Ishikawa (cell line): ENCODE measurements at regions not wholly inside any gene's neighbourhood (a gene's known extent, or its start where the extent isn't known, plus 50 kb on each side); places are given as distances from the start of the nearest gene placed in this dataset.

Experiments
- CEBPB ChIP-seq: IDR thresholded peaks from 2 replicates; pipeline ENCODE4 v1.6.1; 2012
- CREB1 ChIP-seq: IDR thresholded peaks from 2 replicates; pipeline ENCODE4 v1.6.1; 2012; ENCODE audit warnings: low read depth
- EGR1 ChIP-seq: IDR thresholded peaks from 2 replicates; pipeline ENCODE4 v1.6.1; 2012
- EP300 ChIP-seq: IDR thresholded peaks from 2 replicates; pipeline ENCODE4 v1.6.1; 2012; ENCODE audit warnings: borderline replicate concordance
- FOXM1 ChIP-seq: IDR thresholded peaks from 2 replicates; pipeline ENCODE4 v1.6.1; 2012; ENCODE audit warnings: low read depth, borderline replicate concordance
- NFIC ChIP-seq: IDR thresholded peaks from 2 replicates; pipeline ENCODE4 v1.6.1; 2012
- RAD21 ChIP-seq: IDR thresholded peaks from 2 replicates; pipeline ENCODE4 v1.6.1; 2012; ENCODE audit warnings: low read depth
- TAF1 ChIP-seq: IDR thresholded peaks from 2 replicates; pipeline ENCODE4 v1.6.1; 2012; ENCODE audit warnings: low read depth, mild to moderate bottlenecking
- TCF12 ChIP-seq: IDR thresholded peaks from 2 replicates; pipeline ENCODE4 v1.6.1; 2012; ENCODE audit warnings: low read depth
- TEAD4 ChIP-seq: IDR thresholded peaks from 2 replicates; pipeline ENCODE4 v1.6.1; 2012
- YY1 ChIP-seq: IDR thresholded peaks from 2 replicates; pipeline ENCODE4 v1.6.1; 2012; ENCODE audit warnings: low read depth
- ZBTB7A ChIP-seq: IDR thresholded peaks from 2 replicates; pipeline ENCODE4 v1.6.1; 2012; ENCODE audit warnings: low read depth
- TF ChIP-seq, protein P1 (sequence below): IDR thresholded peaks from 2 replicates; pipeline ENCODE4 v1.6.1; 2012
- TF ChIP-seq, protein P2 (sequence below): IDR thresholded peaks from 2 replicates; pipeline ENCODE4 v1.6.1; 2012
- TF ChIP-seq, protein P3 (sequence below): IDR thresholded peaks from 2 replicates; pipeline ENCODE4 v1.6.1; 2012; ENCODE audit warnings: low read depth, mild to moderate bottlenecking

DNA sequence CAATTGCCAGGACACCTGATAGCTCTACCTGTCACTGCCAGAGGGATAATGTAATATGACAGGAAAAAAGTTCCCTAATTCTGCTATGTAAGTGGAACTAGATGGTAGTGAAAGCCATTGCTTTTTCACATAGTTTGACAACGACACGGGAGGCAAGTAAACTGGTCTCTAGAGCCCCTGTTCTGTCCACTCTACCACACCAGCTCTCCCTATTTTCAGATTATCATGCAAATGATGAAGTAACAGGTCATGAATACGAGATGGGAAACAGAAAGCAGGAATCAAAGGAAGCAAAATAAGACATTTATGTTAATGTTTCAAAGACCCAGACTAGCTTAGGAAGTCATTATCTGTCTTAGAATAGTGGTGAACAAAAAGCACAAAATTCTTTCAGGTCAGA, 56.2 kb downstream of the TAF11L14 start:
- TF ChIP-seq EP300 (no peak), CEBPB (no peak), NFIC (no peak), CREB1 (no peak), TEAD4 (no peak), TAF1 (no peak), FOXM1 (no peak)
- TF ChIP-seq, protein P1, sequence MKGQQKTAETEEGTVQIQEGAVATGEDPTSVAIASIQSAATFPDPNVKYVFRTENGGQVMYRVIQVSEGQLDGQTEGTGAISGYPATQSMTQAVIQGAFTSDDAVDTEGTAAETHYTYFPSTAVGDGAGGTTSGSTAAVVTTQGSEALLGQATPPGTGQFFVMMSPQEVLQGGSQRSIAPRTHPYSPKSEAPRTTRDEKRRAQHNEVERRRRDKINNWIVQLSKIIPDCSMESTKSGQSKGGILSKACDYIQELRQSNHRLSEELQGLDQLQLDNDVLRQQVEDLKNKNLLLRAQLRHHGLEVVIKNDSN = no peak
- TF ChIP-seq, protein P2, sequence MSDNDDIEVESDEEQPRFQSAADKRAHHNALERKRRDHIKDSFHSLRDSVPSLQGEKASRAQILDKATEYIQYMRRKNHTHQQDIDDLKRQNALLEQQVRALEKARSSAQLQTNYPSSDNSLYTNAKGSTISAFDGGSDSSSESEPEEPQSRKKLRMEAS = no peak

DNA sequence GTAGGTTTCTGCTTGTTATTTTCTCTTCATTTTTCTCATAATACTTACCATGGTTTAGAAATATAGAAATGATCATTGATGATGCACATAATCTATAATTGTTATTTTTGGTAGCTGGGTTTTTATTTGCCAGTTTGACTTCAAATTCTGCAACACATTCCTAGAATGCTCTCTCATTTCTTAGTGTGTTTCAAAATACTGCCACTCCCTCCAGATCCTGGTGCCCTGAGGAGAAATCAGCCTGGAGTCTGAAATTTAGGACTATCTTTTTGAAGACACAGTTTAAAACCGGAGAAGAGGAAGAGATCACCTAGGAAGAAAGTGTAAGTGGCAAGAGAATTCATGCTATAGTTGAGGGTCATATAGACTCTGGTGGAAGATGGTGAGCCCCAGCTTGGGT, 57.5 kb downstream of the TAF11L14 start:
- TF ChIP-seq TEAD4 (no peak), CEBPB (no peak), TCF12 (no peak), NFIC (no peak), EP300 (no peak), EGR1 (no peak)
- TF ChIP-seq, protein P3, sequence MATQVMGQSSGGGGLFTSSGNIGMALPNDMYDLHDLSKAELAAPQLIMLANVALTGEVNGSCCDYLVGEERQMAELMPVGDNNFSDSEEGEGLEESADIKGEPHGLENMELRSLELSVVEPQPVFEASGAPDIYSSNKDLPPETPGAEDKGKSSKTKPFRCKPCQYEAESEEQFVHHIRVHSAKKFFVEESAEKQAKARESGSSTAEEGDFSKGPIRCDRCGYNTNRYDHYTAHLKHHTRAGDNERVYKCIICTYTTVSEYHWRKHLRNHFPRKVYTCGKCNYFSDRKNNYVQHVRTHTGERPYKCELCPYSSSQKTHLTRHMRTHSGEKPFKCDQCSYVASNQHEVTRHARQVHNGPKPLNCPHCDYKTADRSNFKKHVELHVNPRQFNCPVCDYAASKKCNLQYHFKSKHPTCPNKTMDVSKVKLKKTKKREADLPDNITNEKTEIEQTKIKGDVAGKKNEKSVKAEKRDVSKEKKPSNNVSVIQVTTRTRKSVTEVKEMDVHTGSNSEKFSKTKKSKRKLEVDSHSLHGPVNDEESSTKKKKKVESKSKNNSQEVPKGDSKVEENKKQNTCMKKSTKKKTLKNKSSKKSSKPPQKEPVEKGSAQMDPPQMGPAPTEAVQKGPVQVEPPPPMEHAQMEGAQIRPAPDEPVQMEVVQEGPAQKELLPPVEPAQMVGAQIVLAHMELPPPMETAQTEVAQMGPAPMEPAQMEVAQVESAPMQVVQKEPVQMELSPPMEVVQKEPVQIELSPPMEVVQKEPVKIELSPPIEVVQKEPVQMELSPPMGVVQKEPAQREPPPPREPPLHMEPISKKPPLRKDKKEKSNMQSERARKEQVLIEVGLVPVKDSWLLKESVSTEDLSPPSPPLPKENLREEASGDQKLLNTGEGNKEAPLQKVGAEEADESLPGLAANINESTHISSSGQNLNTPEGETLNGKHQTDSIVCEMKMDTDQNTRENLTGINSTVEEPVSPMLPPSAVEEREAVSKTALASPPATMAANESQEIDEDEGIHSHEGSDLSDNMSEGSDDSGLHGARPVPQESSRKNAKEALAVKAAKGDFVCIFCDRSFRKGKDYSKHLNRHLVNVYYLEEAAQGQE = no peak
- TF ChIP-seq, protein P2 = no peak

GRCh38 chr5:17694371-17694770, 60.1 kb downstream of the TAF11L14 start:
- TF ChIP-seq RAD21 (no peak), CEBPB (no peak), NFIC (no peak), CREB1 (no peak), ZBTB7A (no peak), YY1 (no peak)

GRCh38 chr5:17694914-17695313, 60.7 kb downstream of the TAF11L14 start:
- TF ChIP-seq YY1 = no peak
- no peak for TF ChIP-seq RAD21
- TF ChIP-seq TEAD4 = no peak
- TF ChIP-seq, protein P2 = no peak
- no peak for TF ChIP-seq EGR1
- no peak for TF ChIP-seq TAF1
- TF ChIP-seq TCF12 = no peak
- no peak for TF ChIP-seq EP300
- TF ChIP-seq FOXM1 = no peak
- TF ChIP-seq, protein P1 = no peak
- TF ChIP-seq, protein P3 = no peak
- TF ChIP-seq NFIC = no peak
- no peak for TF ChIP-seq CREB1
- no peak for TF ChIP-seq CEBPB
- TF ChIP-seq ZBTB7A = no peak

- TF ChIP-seq RAD21 (no peak), FOXM1 (no peak), TCF12 (no peak), ZBTB7A (no peak)
- TF ChIP-seq, protein P3 = no peak
- TF ChIP-seq, protein P2 = no peak
These were observed 62.4 kb downstream of the TAF11L14 start for GRCh38 chr5:17696627-17697026.
